GM10266 (cell line): ENCODE measurements at regions not wholly inside any gene's neighbourhood (a gene's known extent, or its start where the extent isn't known, plus 50 kb on each side); places are given as distances from the start of the nearest gene placed in this dataset.

Source experiments
- DNase-seq: peaks from one replicate; pipeline ENCODE4 v3.0.0; 2012; ENCODE audit errors: extremely low spot score
- TF ChIP-seq, protein P1 (sequence below): IDR thresholded peaks from 2 replicates; pipeline ENCODE4 v1.5.1; 2012; ENCODE audit warnings: mild to moderate bottlenecking, low read depth; ENCODE audit not compliant: control insufficient read depth, insufficient read depth; ENCODE audit errors: missing control alignments

DNA sequence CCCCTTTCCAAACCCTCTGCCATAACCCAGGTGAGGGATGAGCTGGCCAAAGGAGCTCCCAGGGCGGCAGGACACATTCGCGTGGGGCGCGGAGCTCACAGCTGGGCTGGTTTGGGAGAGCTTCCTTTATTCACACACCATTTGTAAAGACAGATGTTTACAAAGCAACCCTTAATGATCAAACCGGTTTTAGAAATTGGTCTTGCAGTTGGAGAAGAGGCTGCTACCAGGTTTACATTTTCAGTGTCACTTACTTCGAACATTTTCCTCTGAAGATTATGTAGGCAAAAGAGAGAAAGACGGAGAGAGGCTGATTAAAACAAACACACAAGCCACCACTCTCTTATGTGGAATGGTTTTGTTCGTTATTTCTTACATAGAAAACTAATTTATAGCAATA is 648.7 kb downstream of the IRX1 start:
- DNase-seq = no peak
- TF ChIP-seq, protein P1, sequence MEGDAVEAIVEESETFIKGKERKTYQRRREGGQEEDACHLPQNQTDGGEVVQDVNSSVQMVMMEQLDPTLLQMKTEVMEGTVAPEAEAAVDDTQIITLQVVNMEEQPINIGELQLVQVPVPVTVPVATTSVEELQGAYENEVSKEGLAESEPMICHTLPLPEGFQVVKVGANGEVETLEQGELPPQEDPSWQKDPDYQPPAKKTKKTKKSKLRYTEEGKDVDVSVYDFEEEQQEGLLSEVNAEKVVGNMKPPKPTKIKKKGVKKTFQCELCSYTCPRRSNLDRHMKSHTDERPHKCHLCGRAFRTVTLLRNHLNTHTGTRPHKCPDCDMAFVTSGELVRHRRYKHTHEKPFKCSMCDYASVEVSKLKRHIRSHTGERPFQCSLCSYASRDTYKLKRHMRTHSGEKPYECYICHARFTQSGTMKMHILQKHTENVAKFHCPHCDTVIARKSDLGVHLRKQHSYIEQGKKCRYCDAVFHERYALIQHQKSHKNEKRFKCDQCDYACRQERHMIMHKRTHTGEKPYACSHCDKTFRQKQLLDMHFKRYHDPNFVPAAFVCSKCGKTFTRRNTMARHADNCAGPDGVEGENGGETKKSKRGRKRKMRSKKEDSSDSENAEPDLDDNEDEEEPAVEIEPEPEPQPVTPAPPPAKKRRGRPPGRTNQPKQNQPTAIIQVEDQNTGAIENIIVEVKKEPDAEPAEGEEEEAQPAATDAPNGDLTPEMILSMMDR = no peak

DNA sequence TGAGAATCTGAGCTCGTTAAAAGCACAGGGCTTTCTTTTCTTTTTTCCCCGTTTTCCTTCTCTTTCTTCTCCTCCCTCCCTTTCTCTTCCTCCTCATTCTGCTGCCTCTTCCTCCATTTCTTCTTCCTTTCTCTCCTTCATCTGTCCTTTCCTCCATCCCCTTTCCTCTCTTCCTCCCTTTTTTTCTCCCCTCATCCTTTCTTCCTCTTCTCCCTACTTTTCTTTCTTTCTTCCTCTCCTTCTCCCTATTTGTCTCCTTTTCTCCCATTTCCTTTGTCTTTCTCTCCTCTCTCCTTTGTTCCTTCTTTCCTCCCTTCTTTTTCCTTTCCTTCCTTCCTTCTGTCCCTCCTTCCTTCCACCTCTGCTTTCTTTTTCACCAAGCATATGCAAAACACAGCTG is 649.4 kb downstream of the IRX1 start:
- DNase-seq = no peak
- TF ChIP-seq, protein P1 = no peak

DNA sequence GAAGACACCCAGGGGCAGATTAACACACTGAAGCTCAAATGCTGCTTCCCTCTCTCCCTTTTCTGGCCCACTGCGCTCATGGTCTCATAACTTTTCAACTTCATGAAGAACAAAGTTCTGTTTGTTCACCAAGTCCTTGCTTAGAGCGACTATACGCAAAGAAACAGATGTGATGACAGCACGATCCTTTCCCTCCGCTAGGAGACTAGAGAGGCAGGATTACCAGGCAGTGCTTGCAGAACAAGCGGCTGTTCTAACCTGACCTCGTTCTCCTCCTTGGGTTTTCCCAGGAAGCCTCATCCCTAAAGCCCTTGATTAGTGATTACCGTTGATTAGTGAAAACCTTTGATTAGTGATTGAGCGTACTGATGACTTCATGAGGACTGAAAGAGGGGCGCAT is 649.9 kb downstream of the IRX1 start:
- TF ChIP-seq, protein P1 = no peak
- DNase-seq = no peak

DNA sequence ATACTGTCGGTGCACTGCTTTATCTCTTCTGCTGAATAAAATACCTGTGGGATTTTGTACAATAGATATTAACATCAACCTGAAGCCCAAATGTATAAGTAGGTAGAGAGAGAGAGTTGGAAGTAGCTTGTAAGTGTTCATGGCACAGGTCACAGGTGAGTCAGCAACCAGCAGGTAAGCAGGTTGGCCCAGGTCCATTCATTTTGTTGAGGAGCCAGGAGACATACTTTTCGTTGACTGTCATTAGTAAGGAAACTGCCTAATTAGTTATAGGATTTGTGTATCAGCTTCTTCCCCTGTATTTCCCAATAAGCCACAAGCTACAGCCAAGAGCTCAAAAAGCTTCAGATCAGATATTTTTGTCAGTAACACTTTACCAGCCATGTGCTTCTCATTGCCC is 650.8 kb downstream of the IRX1 start:
- no peak for DNase-seq
- TF ChIP-seq, protein P1 = no peak

DNA sequence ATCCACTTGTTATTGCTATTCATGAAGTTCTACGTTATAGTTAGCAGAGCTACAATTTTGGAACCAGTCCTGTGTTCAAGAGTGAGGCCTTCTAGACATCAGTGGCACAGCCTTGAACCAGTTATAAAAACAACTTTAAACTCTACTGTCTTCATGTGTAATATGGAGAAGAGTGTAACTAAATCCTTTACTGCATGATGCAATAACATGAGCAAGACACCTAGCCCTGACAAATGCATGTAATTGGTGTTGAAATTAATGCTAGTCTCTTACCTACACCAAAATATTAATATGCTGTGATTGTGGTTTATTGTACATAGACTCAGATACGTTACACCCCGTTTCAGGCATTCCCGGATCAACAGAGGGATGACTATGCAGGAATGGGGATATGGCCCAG is 654.6 kb downstream of the IRX1 start:
- DNase-seq = no peak
- TF ChIP-seq, protein P1 = no peak

DNA sequence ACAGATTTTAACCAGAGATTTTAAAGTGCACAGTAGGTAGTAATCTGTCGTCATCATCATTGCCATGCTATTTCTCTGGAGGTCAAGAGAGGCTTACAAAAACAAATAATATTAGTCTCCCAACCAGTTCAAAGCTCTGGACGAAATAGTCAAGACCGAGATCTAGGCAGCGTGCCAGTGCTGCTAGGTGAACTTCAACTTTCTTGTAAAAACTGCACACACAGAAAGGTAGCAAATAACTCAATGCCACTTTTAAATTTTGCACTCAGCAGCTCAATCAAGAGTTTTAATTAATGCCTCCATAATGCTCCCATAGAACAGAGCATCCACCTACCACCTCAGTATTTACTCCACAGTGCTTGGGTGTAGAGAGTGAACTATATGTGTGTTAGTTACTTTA is 656.8 kb downstream of the IRX1 start:
- no peak for DNase-seq
- TF ChIP-seq, protein P1 = no peak

DNA sequence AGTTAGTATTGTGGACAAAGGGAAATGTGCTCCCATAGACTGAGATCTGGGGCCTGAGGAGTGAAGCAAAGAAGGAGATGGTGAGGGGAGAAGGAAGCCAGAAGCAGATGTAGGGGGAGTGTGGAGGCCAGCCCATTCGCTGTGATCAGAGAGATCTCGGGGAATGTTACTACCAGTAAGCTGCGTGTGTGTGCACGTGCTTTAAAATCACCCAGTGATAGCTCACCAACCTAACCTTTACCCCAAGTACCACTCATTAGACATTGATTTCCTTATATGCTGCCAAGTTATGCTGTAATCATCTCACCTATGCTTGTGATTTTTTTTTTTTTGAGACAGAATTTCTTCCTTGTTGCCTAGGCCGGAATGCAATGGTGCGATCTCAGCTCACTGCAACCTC is 659.1 kb downstream of the IRX1 start:
- no peak for DNase-seq
- TF ChIP-seq, protein P1 = no peak
